ENCODE measurements at regions not wholly inside any gene's neighbourhood (a gene's known extent, or its start where the extent isn't known, plus 50 kb on each side); places are given as distances from the start of the nearest gene placed in this dataset.

DNA sequence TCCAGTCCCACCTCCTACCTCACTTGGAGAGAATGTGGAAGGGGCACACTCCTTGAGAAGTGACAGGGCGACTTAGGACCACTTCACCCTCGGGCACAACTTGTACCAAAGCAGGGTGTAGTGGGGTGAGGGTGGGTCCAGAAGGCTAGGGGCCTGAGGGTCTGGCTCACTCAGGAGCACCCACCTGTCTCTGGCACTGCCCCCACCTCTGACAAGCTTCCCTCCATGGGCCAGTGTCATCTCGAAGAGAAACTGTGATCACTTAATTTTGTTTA lies 76.9 kb upstream of the OLFM1 start:
- in situ Hi-C loops (cut with MboI) (no loop called here), intact Hi-C loops (cut with micrococcal nuclease) (no loop called here)
- DNase-seq (ENCODE audit: extremely low read depth in 1 of 4, low spot score in 3 of 4): no peak
- Histone ChIP-seq H3K9ac (ENCODE audit: insufficient read depth in 1 of 2, low read depth in 2 of 2, low read length in 2 of 2) (no peak overlapping the region), H3K9me3 (replicated peaks; ENCODE audit: control insufficient read depth, insufficient read depth, low read depth, low read length) (no peaks in the 10 kb centered on the region), H3K9me1 (ENCODE audit: control insufficient read depth, insufficient read depth, low read length) (no peaks in the 10 kb centered on the region), H3K4me3 (no peak overlapping the region), H3K4me1 (replicated peaks in 1 of 2; ENCODE audit: control insufficient read depth in 2 of 2, insufficient read depth in 2 of 2, low read length in 2 of 2) (no peaks in the 10 kb centered on the region), H3K36me3 (ENCODE audit: control insufficient read depth, insufficient read depth, low read length) (no peaks in the 10 kb centered on the region), H4K20me1 (replicated peaks; ENCODE audit: control insufficient read depth, insufficient read depth, low read length) (no peaks in the 10 kb centered on the region; the same call in 1 of the 2 replicates), H3K27ac (ENCODE audit: extremely low read depth, low read depth, low read length) (no peak overlapping the region), H2AFZ (ENCODE audit: low read depth, low read length) (no peak overlapping the region), H3K4me2 (ENCODE audit: insufficient read depth, low read length) (no peak overlapping the region), H3K79me2 (ENCODE audit: control insufficient read depth, insufficient read depth, low read length) (no peaks in the 10 kb centered on the region), H3K27me3 (ENCODE audit: control insufficient read depth in 2 of 2, insufficient read depth in 2 of 2, low read length in 2 of 2) (peaks cover 6 to 27% of the 10 kb centered on the region in 2 experiments; a peak in 3 of 5 replicates)
- TF ChIP-seq, protein P1, sequence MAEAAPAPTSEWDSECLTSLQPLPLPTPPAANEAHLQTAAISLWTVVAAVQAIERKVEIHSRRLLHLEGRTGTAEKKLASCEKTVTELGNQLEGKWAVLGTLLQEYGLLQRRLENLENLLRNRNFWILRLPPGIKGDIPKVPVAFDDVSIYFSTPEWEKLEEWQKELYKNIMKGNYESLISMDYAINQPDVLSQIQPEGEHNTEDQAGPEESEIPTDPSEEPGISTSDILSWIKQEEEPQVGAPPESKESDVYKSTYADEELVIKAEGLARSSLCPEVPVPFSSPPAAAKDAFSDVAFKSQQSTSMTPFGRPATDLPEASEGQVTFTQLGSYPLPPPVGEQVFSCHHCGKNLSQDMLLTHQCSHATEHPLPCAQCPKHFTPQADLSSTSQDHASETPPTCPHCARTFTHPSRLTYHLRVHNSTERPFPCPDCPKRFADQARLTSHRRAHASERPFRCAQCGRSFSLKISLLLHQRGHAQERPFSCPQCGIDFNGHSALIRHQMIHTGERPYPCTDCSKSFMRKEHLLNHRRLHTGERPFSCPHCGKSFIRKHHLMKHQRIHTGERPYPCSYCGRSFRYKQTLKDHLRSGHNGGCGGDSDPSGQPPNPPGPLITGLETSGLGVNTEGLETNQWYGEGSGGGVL (CRISPR knock-in tag; IDR thresholded peaks at IDR 0.05): no peak
- TF ChIP-seq, protein P2, sequence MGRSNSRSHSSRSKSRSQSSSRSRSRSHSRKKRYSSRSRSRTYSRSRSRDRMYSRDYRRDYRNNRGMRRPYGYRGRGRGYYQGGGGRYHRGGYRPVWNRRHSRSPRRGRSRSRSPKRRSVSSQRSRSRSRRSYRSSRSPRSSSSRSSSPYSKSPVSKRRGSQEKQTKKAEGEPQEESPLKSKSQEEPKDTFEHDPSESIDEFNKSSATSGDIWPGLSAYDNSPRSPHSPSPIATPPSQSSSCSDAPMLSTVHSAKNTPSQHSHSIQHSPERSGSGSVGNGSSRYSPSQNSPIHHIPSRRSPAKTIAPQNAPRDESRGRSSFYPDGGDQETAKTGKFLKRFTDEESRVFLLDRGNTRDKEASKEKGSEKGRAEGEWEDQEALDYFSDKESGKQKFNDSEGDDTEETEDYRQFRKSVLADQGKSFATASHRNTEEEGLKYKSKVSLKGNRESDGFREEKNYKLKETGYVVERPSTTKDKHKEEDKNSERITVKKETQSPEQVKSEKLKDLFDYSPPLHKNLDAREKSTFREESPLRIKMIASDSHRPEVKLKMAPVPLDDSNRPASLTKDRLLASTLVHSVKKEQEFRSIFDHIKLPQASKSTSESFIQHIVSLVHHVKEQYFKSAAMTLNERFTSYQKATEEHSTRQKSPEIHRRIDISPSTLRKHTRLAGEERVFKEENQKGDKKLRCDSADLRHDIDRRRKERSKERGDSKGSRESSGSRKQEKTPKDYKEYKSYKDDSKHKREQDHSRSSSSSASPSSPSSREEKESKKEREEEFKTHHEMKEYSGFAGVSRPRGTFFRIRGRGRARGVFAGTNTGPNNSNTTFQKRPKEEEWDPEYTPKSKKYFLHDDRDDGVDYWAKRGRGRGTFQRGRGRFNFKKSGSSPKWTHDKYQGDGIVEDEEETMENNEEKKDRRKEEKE (IDR thresholded peaks at IDR 0.05; ENCODE audit: borderline replicate concordance in 1 of 2, control insufficient read depth in 1 of 2, low read depth in 2 of 2, low read length in 1 of 2): no peak
- TF ChIP-seq BRD9 (IDR thresholded peaks at IDR 0.05; ENCODE audit: low read depth, partially characterized antibody) (no peak), HMGN3 (IDR thresholded peaks at IDR 0.05; ENCODE audit: borderline replicate concordance, extremely low read depth, insufficient read length, low read depth, low read length) (no peak), HIVEP1 (CRISPR knock-in tag; IDR thresholded peaks at IDR 0.05) (no peak)
- TF ChIP-seq, protein P3, sequence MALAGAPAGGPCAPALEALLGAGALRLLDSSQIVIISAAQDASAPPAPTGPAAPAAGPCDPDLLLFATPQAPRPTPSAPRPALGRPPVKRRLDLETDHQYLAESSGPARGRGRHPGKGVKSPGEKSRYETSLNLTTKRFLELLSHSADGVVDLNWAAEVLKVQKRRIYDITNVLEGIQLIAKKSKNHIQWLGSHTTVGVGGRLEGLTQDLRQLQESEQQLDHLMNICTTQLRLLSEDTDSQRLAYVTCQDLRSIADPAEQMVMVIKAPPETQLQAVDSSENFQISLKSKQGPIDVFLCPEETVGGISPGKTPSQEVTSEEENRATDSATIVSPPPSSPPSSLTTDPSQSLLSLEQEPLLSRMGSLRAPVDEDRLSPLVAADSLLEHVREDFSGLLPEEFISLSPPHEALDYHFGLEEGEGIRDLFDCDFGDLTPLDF (CRISPR knock-in tag; IDR thresholded peaks at IDR 0.05): no peak
- no peak for ATAC-seq
- 0% methylated on average over 3 of the region's 3 CpGs for WGBS (ENCODE audit: insufficient coverage, low coverage, missing lambda C conversion rate)
- CTCF ChIA-PET (ENCODE audit: low intra/inter-chr PET ratio): no interaction called here
- no TSS peak for BruUV-seq (replicated peaks)
- POLR2A ChIA-PET: no interaction called here
- no peak for FAIRE-seq
